SH-SY5Y (cell line): ENCODE measurements at regions not wholly inside any gene's neighbourhood (a gene's known extent, or its start where the extent isn't known, plus 50 kb on each side); places are given as distances from the start of the nearest gene placed in this dataset.

Source experiments
- GATA2 ChIP-seq: IDR thresholded peaks from 2 replicates; pipeline ENCODE4 v1.6.1; 2011; ENCODE audit warnings: mild to moderate bottlenecking, low read depth, low read length
- GATA3 ChIP-seq: IDR thresholded peaks from 2 replicates; pipeline ENCODE4 v1.6.1; 2011; ENCODE audit warnings: low read depth, mild to moderate bottlenecking, low read length, moderate library complexity

DNA sequence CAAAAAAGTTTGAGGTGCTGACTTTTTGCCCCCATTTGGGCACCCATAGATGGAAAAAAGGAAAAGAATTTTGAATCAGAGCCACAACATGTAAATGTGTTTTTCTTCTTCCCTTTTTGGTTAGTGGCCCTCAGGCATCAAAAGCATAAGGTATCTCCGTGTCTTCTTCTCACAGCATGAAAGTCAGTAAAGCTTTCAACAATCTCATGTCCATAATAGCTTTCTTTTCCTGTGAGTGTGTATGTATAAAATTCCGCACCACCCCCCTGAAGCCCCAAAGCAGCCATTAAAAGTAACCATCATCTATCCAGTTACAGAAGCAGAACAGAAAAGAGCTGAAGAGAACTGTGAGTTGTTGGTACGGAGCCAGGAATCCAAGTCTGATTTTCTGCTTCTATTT is 1539.7 kb upstream of the ACVR2A start:
- no peak for TF ChIP-seq GATA3
- no peak for TF ChIP-seq GATA2
